ENCODE measurements at regions not wholly inside any gene's neighbourhood (a gene's known extent, or its start where the extent isn't known, plus 50 kb on each side); places are given as distances from the start of the nearest gene placed in this dataset.

DNA sequence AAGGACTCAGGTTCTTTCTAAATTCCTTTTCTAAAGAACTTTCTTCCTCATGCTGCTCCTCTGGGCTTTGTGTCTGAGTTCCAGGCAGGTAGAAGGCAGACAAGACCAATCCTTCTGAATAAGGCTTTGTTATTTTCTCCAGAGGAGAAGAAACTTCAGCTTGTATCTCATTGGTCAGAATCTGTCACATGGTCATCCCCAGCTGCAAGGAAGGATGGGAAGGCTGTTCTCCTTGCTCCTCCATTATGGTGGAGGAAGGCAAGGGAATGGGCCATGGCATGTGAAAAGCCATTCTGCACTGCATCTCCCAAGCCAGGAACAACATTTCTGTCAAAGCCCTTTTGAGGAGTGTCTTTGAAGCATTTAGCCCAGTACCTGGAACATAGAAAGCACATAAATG is 50.6 kb upstream of the NTPCR start:
- POLR2A ChIA-PET = no interaction called here
- RAD21 ChIA-PET (ENCODE audit: low non-redundant PET in 1 of 2, low total read pairs in 2 of 2, uncharacterized antibody in 2 of 2, unreplicated experiment in 2 of 2) = no interaction called here
- H3K4me3 ChIP-seq (replicated peaks in 1 of 2; ENCODE audit: low read depth in 1 of 2, low read length in 2 of 2) = no peak overlapping the region
- CTCF ChIA-PET = no interaction called here
- H3K4me2 ChIP-seq (ENCODE audit: low read length) = no peak overlapping the region
- intact Hi-C loops (cut with micrococcal nuclease) = no loop called here
- H3K79me2 ChIP-seq (ENCODE audit: insufficient read depth, low read length) = no peaks in the 10 kb centered on the region
- no peak overlapping the region for H2AFZ ChIP-seq (ENCODE audit: low read depth, low read length, poor library complexity, severe bottlenecking)
- TF ChIP-seq YY1 (IDR thresholded peaks at IDR 0.05; ENCODE audit: extremely low read depth, insufficient replicate concordance, low read depth, low read length) (no peak), ELF1 (IDR thresholded peaks at IDR 0.05; ENCODE audit: borderline replicate concordance, low read depth) (no peak), JUND (IDR thresholded peaks at IDR 0.05) (no peak), ZNF274 (IDR thresholded peaks at IDR 0.05; ENCODE audit: low read depth, low read length) (no peak), TCF7L2 (IDR thresholded peaks at IDR 0.05; ENCODE audit: borderline replicate concordance, extremely low read depth, insufficient read depth, insufficient read length) (no peak), SIN3A (IDR thresholded peaks at IDR 0.05; ENCODE audit: low read depth) (no peak), CEBPB (IDR thresholded peaks at IDR 0.05; ENCODE audit: low read depth) (no peak), SP1 (IDR thresholded peaks at IDR 0.05; ENCODE audit: low read depth) (no peak), ZFX (IDR thresholded peaks at IDR 0.05) (no peak), EZH2phosphoT487 (IDR thresholded peaks at IDR 0.05; ENCODE audit: borderline replicate concordance) (no peak), POLR2AphosphoS5 (IDR thresholded peaks at IDR 0.05; ENCODE audit: low read depth, low read length) (no peak), SRF (IDR thresholded peaks at IDR 0.05; ENCODE audit: low read depth) (no peak), EGR1 (IDR thresholded peaks at IDR 0.05; ENCODE audit: low read depth) (no peak)
- TF ChIP-seq, protein P1, sequence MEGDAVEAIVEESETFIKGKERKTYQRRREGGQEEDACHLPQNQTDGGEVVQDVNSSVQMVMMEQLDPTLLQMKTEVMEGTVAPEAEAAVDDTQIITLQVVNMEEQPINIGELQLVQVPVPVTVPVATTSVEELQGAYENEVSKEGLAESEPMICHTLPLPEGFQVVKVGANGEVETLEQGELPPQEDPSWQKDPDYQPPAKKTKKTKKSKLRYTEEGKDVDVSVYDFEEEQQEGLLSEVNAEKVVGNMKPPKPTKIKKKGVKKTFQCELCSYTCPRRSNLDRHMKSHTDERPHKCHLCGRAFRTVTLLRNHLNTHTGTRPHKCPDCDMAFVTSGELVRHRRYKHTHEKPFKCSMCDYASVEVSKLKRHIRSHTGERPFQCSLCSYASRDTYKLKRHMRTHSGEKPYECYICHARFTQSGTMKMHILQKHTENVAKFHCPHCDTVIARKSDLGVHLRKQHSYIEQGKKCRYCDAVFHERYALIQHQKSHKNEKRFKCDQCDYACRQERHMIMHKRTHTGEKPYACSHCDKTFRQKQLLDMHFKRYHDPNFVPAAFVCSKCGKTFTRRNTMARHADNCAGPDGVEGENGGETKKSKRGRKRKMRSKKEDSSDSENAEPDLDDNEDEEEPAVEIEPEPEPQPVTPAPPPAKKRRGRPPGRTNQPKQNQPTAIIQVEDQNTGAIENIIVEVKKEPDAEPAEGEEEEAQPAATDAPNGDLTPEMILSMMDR (IDR thresholded peaks at IDR 0.05 in 2 of 3, conservative IDR thresholded peaks at IDR 0.05 in 1 of 3; ENCODE audit: borderline replicate concordance in 1 of 3, insufficient read depth in 1 of 3, low read depth in 2 of 3, low read length in 2 of 3) = no peak
- TF ChIP-seq, protein P2, sequence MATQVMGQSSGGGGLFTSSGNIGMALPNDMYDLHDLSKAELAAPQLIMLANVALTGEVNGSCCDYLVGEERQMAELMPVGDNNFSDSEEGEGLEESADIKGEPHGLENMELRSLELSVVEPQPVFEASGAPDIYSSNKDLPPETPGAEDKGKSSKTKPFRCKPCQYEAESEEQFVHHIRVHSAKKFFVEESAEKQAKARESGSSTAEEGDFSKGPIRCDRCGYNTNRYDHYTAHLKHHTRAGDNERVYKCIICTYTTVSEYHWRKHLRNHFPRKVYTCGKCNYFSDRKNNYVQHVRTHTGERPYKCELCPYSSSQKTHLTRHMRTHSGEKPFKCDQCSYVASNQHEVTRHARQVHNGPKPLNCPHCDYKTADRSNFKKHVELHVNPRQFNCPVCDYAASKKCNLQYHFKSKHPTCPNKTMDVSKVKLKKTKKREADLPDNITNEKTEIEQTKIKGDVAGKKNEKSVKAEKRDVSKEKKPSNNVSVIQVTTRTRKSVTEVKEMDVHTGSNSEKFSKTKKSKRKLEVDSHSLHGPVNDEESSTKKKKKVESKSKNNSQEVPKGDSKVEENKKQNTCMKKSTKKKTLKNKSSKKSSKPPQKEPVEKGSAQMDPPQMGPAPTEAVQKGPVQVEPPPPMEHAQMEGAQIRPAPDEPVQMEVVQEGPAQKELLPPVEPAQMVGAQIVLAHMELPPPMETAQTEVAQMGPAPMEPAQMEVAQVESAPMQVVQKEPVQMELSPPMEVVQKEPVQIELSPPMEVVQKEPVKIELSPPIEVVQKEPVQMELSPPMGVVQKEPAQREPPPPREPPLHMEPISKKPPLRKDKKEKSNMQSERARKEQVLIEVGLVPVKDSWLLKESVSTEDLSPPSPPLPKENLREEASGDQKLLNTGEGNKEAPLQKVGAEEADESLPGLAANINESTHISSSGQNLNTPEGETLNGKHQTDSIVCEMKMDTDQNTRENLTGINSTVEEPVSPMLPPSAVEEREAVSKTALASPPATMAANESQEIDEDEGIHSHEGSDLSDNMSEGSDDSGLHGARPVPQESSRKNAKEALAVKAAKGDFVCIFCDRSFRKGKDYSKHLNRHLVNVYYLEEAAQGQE (IDR thresholded peaks at IDR 0.05; ENCODE audit: low read depth) = no peak
- TF ChIP-seq, protein P3, sequence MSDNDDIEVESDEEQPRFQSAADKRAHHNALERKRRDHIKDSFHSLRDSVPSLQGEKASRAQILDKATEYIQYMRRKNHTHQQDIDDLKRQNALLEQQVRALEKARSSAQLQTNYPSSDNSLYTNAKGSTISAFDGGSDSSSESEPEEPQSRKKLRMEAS (IDR thresholded peaks at IDR 0.05) = no peak
- TF ChIP-seq, protein P4, sequence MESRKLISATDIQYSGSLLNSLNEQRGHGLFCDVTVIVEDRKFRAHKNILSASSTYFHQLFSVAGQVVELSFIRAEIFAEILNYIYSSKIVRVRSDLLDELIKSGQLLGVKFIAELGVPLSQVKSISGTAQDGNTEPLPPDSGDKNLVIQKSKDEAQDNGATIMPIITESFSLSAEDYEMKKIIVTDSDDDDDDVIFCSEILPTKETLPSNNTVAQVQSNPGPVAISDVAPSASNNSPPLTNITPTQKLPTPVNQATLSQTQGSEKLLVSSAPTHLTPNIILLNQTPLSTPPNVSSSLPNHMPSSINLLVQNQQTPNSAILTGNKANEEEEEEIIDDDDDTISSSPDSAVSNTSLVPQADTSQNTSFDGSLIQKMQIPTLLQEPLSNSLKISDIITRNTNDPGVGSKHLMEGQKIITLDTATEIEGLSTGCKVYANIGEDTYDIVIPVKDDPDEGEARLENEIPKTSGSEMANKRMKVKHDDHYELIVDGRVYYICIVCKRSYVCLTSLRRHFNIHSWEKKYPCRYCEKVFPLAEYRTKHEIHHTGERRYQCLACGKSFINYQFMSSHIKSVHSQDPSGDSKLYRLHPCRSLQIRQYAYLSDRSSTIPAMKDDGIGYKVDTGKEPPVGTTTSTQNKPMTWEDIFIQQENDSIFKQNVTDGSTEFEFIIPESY (IDR thresholded peaks at IDR 0.05; ENCODE audit: extremely low read depth, insufficient replicate concordance, low read length) = no peak
- H3K27me3 ChIP-seq (ENCODE audit: insufficient read depth, low read length) = no peaks in the 10 kb centered on the region
- no peak overlapping the region for H3K9ac ChIP-seq (ENCODE audit: low read length)
- no peaks in the 10 kb centered on the region for H3K9me3 ChIP-seq (ENCODE audit: control insufficient read depth in 1 of 2, insufficient read depth in 1 of 2, low read depth in 1 of 2, low read length in 2 of 2)
- ATAC-seq = no peak
- H4K20me1 ChIP-seq (ENCODE audit: insufficient read depth) = no peaks in the 10 kb centered on the region
- no peaks in the 10 kb centered on the region for H3K36me3 ChIP-seq (ENCODE audit: control insufficient read depth in 1 of 2, insufficient read depth in 2 of 2, low read length in 2 of 2)
- no peaks in the 10 kb centered on the region for H3K9me2 ChIP-seq (ENCODE audit: insufficient read depth)
- H3K4me1 ChIP-seq (ENCODE audit: control insufficient read depth in 1 of 2, insufficient read depth in 2 of 2, low read length in 2 of 2) = no peaks in the 10 kb centered on the region; a peak in 1 of 4 replicates
- no peak overlapping the region for H3K27ac ChIP-seq (ENCODE audit: low read depth, low read length)
- DNase-seq (ENCODE audit: low read depth, low spot score) = no peak
- BruUV-seq (replicated peaks) = no TSS peak

Data from HCT116 (cell line).